HG02885 (cell line): ENCODE measurements at regions not wholly inside any gene's neighbourhood (a gene's known extent, or its start where the extent isn't known, plus 50 kb on each side); places are given as distances from the start of the nearest gene placed in this dataset.

ENCODE experiments used
- ATAC-seq: cut with Tn5 transposase; IDR thresholded peaks from one replicate; pipeline ENCODE4 v1.9.1; 2021; ENCODE audit warnings: mild to moderate bottlenecking; ENCODE audit not compliant: unreplicated experiment, poor library complexity

- ATAC-seq: no peak
These were observed 53.3 kb upstream of the BMP2K start for GRCh38 chr4:78722878-78723277.
